ENCODE measurements at regions not wholly inside any gene's neighbourhood (a gene's known extent, or its start where the extent isn't known, plus 50 kb on each side); places are given as distances from the start of the nearest gene placed in this dataset.

- TF ChIP-seq, protein P1, sequence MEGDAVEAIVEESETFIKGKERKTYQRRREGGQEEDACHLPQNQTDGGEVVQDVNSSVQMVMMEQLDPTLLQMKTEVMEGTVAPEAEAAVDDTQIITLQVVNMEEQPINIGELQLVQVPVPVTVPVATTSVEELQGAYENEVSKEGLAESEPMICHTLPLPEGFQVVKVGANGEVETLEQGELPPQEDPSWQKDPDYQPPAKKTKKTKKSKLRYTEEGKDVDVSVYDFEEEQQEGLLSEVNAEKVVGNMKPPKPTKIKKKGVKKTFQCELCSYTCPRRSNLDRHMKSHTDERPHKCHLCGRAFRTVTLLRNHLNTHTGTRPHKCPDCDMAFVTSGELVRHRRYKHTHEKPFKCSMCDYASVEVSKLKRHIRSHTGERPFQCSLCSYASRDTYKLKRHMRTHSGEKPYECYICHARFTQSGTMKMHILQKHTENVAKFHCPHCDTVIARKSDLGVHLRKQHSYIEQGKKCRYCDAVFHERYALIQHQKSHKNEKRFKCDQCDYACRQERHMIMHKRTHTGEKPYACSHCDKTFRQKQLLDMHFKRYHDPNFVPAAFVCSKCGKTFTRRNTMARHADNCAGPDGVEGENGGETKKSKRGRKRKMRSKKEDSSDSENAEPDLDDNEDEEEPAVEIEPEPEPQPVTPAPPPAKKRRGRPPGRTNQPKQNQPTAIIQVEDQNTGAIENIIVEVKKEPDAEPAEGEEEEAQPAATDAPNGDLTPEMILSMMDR (IDR thresholded peaks at IDR 0.05) = no peak
- TF ChIP-seq POLR2A (IDR thresholded peaks at IDR 0.05) (no peak), POLR2AphosphoS5 (IDR thresholded peaks at IDR 0.05; ENCODE audit: insufficient read depth in 1 of 2, low read depth in 1 of 2) (no peak)
Observed at GRCh38 chr4:133450813-133451212, 301.7 kb downstream of the PCDH10 start.
